Cardiac muscle cell (in vitro differentiated cells and primary cell): ENCODE measurements at regions not wholly inside any gene's neighbourhood (a gene's known extent, or its start where the extent isn't known, plus 50 kb on each side); places are given as distances from the start of the nearest gene placed in this dataset.
A peak's percentile ranks its signal among the peaks of the same experiment; 100 is the strongest.

ENCODE experiments used
- DNase-seq, 2 donors: peaks; one replicate each; pipeline versions ENCODE4 v3.0.0 to v3.0.0-alpha.2; 2010 to 2017; ENCODE audit warnings: low read depth in 1 of 2, low spot score in 1 of 2
- H3K27ac ChIP-seq: fragments of 200-600 bp; sonication (generic); 2 replicates; pipeline ENCODE4 v1.5.1; 2016
- H3K27me3 ChIP-seq: fragments of 200-600 bp; sonication (generic); 2 replicates; pipeline ENCODE4 v1.6.0; 2016; ENCODE audit warnings: control low read depth
- H3K36me3 ChIP-seq: fragments of 200-600 bp; sonication (generic); 2 replicates; pipeline ENCODE4 v1.5.1; 2016; ENCODE audit warnings: control low read depth
- H3K4me1 ChIP-seq: fragments of 200-600 bp; sonication (generic); 2 replicates; pipeline ENCODE4 v1.8.1; 2017; ENCODE audit warnings: low read depth, mild to moderate bottlenecking, mixed run types
- H3K4me3 ChIP-seq: fragments of 200-600 bp; sonication (generic); 2 replicates; pipeline ENCODE4 v1.5.1; 2016; ENCODE audit warnings: mild to moderate bottlenecking
- H3K9me3 ChIP-seq: fragments of 200-600 bp; sonication (generic); 2 replicates; pipeline ENCODE4 v1.5.1; 2017; ENCODE audit warnings: low read depth, mild to moderate bottlenecking, control low read depth
- TF ChIP-seq, protein P1 (sequence below): IDR thresholded peaks from 2 replicates; pipeline ENCODE4 v1.5.1; 2012; ENCODE audit warnings: low read depth, mild to moderate bottlenecking, low read length

- TF ChIP-seq, protein P1, sequence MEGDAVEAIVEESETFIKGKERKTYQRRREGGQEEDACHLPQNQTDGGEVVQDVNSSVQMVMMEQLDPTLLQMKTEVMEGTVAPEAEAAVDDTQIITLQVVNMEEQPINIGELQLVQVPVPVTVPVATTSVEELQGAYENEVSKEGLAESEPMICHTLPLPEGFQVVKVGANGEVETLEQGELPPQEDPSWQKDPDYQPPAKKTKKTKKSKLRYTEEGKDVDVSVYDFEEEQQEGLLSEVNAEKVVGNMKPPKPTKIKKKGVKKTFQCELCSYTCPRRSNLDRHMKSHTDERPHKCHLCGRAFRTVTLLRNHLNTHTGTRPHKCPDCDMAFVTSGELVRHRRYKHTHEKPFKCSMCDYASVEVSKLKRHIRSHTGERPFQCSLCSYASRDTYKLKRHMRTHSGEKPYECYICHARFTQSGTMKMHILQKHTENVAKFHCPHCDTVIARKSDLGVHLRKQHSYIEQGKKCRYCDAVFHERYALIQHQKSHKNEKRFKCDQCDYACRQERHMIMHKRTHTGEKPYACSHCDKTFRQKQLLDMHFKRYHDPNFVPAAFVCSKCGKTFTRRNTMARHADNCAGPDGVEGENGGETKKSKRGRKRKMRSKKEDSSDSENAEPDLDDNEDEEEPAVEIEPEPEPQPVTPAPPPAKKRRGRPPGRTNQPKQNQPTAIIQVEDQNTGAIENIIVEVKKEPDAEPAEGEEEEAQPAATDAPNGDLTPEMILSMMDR = no peak
- no peaks in the 10 kb centered on the region for H3K36me3 ChIP-seq
- DNase-seq = peak in 1 of 2 donors; percentile 86
- H3K27me3 ChIP-seq = no peaks in the 10 kb centered on the region
- H3K9me3 ChIP-seq = no peaks in the 10 kb centered on the region
- no peak overlapping the region for H3K4me3 ChIP-seq
- H3K4me1 ChIP-seq = no peaks in the 10 kb centered on the region
- H3K27ac ChIP-seq = no peak overlapping the region
These were observed 544.1 kb upstream of the MDFIC2 start for GRCh38 chr3:70856414-70857162.

DNA sequence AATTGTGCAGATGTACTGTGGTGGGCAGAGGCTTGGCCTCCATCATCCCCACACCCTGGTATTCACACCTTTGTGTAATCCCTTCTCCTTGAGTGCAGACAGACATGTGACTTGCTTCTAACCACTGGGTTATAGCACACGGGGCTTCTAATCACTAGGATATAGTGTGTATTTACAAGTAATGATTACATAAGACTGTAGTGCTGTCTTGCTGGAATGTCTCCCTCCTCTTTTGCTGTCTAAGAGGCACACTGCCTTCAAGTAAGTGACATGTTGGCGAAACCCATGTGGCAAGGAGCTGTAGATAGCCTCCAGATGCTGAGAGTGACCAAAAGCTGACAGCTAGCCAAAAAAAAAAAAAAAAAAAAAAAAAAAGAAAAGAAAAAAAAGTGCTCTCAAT, 542.7 kb upstream of the MDFIC2 start:
- Histone ChIP-seq H3K27me3 (no peaks in the 10 kb centered on the region), H3K36me3 (no peaks in the 10 kb centered on the region), H3K4me1 (no peaks in the 10 kb centered on the region), H3K27ac (no peak overlapping the region), H3K4me3 (no peak overlapping the region), H3K9me3 (no peaks in the 10 kb centered on the region)
- TF ChIP-seq, protein P1 = no peak
- peak in 1 of 2 donors; percentile 47 for DNase-seq

- H3K4me3 ChIP-seq = no peak overlapping the region
- H3K9me3 ChIP-seq = no peaks in the 10 kb centered on the region
- H3K4me1 ChIP-seq = no peaks in the 10 kb centered on the region
- no peaks in the 10 kb centered on the region for H3K27me3 ChIP-seq
- DNase-seq = peak in 1 of 2 donors; percentile 4
- no peak overlapping the region for H3K27ac ChIP-seq
- TF ChIP-seq, protein P1 = no peak
- no peaks in the 10 kb centered on the region for H3K36me3 ChIP-seq
These were observed 541.7 kb upstream of the MDFIC2 start for GRCh38 chr3:70854108-70854507.

- TF ChIP-seq, protein P1 = no peak
- no peaks in the 10 kb centered on the region for H3K9me3 ChIP-seq
- no peak overlapping the region for H3K4me3 ChIP-seq
- H3K27me3 ChIP-seq = no peaks in the 10 kb centered on the region
- H3K4me1 ChIP-seq = no peaks in the 10 kb centered on the region
- H3K27ac ChIP-seq = no peak overlapping the region
- H3K36me3 ChIP-seq = no peaks in the 10 kb centered on the region
- no peak for DNase-seq
These were observed 540.9 kb upstream of the MDFIC2 start for GRCh38 chr3:70853161-70853944.

DNA sequence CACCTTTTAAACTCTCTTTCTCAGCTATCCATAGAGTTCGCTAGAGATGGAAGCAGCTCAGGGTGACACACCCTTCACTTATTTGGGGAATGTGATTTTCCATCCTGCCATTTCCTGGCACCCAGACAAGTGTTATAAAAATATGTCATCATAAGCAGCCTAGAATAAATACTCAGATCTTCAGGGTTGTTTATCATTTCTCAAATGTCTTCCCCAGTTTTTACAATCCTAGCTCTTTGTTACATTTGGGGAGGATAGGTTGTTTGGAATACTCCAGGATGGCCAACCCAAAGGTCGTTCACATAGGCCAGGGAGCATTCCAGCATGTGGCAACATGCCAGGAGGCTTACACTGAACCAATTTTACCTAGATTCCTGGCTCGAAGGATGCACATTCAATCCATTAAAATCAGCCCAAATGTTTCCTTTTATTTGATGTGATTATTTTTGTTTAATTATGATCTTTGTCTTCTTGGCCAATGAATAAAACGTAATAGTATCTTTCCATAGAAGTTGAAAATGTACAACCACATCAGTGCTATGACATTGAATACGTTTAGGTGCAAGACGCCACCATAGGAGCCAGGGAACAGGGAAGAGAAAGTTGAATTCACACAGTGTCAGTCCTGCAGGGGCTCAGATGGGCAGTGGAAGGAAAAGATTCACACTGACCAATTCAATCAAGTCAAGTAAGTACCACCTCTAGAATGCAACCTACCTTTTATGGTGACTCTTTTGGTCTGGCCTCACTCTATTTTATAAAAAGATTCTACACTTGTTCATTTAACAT, 537.7 kb upstream of the MDFIC2 start:
- no peaks in the 10 kb centered on the region for H3K27me3 ChIP-seq
- H3K4me3 ChIP-seq = no peak overlapping the region
- peak in 1 of 2 donors; percentile 95 for DNase-seq
- H3K9me3 ChIP-seq = no peaks in the 10 kb centered on the region
- H3K36me3 ChIP-seq = no peaks in the 10 kb centered on the region
- H3K27ac ChIP-seq = no peak overlapping the region
- no peaks in the 10 kb centered on the region for H3K4me1 ChIP-seq
- TF ChIP-seq, protein P1 = no peak
